Effector memory CD8-positive, alpha-beta T cell (primary cell): ENCODE measurements at regions not wholly inside any gene's neighbourhood (a gene's known extent, or its start where the extent isn't known, plus 50 kb on each side); places are given as distances from the start of the nearest gene placed in this dataset.

Experiments used
- ATAC-seq: fragments of 150-1000 bp; cut with Tn5 transposase; replicated peaks from 2 replicates; pipeline ENCODE4 v1.10.0; 2021; ENCODE audit warnings: mild to moderate bottlenecking, moderate library complexity
- DNase-seq, 3 experiments: peaks; one replicate each; pipeline ENCODE4 v3.0.0; 2021
- H3K27ac Mint-ChIP-seq, 2 donors: one replicate each; pipeline ENCODE4 v1.8.0; 2022; ENCODE audit warnings: mild to moderate bottlenecking in 2 of 2, mixed read lengths in 2 of 2, moderate library complexity in 2 of 2
- H3K27me3 Mint-ChIP-seq, 2 donors: one replicate each; pipeline ENCODE4 v1.8.0; 2022; ENCODE audit warnings: mixed read lengths in 2 of 2
- H3K36me3 Mint-ChIP-seq: one replicate; pipeline ENCODE4 v1.8.0; 2022; ENCODE audit warnings: mild to moderate bottlenecking, moderate library complexity, mixed read lengths; ENCODE audit not compliant: insufficient read depth
- H3K4me1 Mint-ChIP-seq, 2 donors: one replicate each; pipeline ENCODE4 v1.8.0; 2022; ENCODE audit warnings: low read depth in 2 of 2, mixed read lengths in 2 of 2
- H3K4me3 Mint-ChIP-seq, 2 donors: one replicate each; pipeline ENCODE4 v1.8.0; 2022; ENCODE audit warnings: mild to moderate bottlenecking in 2 of 2, mixed read lengths in 2 of 2, moderate library complexity in 2 of 2
- H3K9me3 Mint-ChIP-seq, 2 donors: one replicate each; pipeline ENCODE4 v1.8.0; 2022; ENCODE audit warnings: mixed read lengths in 2 of 2

DNA sequence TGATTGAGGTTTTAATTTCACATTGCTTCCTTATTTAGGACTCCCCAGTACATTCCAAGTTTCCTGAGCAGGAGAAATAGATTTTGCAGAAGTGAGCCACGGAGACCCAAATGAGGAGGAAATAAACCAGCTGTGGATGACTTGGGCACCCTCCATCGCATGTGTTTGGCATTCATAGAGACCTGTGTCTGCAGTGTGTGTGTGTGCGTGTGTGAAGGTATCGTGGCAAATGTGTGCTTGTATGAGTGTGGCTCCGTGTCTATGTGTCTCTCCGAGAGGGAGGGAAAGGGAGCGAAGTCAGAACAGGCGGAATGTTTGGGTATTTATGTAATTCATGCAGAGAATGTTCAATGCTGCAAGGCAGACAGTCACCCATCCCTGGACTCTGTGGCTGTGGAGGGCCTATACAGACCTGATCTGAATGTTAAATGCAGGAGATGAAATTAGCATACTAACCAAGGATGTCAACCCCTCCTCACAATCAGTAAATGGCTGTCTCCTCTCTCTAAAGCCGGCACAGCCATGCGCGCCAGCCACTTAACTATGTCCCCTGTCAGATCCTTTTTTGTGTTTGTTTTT lies 186.0 kb upstream of the ZFHX3 start:
- Mint-ChIP-seq H3K9me3 (peaks cover 15 to 30% of the 10 kb centered on the region in 2 donors), H3K4me3 (no peak overlapping the region), H3K36me3 (no peaks in the 10 kb centered on the region), H3K27me3 (no peaks in the 10 kb centered on the region), H3K27ac (no peak overlapping the region), H3K4me1 (no peaks in the 10 kb centered on the region)
- ATAC-seq (no peak), DNase-seq (no peak)

DNA sequence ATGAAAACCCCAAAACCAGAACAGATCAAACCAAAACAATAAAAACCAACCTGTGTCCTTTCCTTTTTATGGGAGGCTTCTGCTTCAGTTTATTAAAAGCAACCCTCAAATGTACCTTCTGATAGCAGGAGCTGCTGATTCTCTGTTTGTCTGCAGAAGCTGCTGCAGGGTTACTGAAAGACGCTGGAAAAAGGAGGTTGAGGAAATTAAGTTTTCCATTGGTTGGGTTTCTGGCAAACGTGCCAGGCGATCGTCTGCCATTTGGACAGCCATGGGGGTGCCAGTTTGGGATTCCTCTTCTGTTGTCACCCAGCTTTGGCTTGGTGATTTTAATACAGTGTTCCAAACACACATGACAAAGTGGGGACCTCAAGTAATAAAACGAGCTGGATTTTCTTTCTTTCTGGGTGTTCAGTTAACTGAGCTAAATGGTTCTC lies 185.4 kb upstream of the ZFHX3 start:
- Mint-ChIP-seq H3K9me3 (peaks cover 10 to 25% of the 10 kb centered on the region in 2 donors), H3K27ac (no peak overlapping the region), H3K27me3 (no peaks in the 10 kb centered on the region), H3K36me3 (no peaks in the 10 kb centered on the region), H3K4me1 (no peaks in the 10 kb centered on the region), H3K4me3 (no peak overlapping the region)
- no peak for DNase-seq
- no peak for ATAC-seq

DNA sequence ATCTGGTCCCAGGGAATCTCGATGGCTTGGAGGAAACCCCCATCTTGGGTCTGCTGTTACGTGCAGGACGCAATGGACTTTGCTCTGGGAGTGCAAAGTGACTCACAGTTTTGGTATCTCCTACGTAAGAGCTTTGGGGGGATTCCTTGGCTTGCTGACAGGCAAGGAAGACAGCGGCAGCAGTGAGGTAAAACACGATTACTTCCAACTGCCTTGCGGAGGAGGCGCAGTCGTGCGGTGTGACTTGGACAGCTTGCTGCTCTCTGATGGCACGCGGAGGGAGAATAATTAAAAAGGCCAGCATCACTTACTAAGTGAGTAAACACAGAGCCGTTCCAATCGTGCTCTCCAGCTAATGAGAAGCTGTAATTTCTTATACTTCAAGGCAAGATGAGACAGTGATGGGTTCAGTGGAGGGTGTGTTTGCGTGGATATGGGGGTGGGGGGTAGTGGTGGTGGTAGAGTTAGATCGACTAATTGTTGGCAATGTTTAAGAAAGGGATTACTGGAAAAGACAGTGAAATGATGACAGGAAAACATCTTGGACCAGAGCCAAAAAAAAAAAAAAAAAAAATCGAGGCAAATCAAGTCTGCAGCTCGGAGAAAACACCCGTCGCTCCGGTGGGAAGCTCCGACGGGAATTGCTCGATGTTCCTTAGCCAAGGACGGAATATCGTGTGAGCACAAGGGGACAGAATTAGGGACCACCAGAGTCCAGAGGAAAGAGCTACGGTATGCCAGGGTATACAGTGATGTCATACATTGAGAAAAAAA lies 184.8 kb upstream of the ZFHX3 start:
- no peaks in the 10 kb centered on the region for H3K36me3 Mint-ChIP-seq
- H3K9me3 Mint-ChIP-seq: peaks cover 4 to 19% of the 10 kb centered on the region in 2 donors
- no peaks in the 10 kb centered on the region for H3K27me3 Mint-ChIP-seq
- DNase-seq (no peak), ATAC-seq (no peak)
- H3K4me1 Mint-ChIP-seq: no peaks in the 10 kb centered on the region
- no peak overlapping the region for H3K4me3 Mint-ChIP-seq
- H3K27ac Mint-ChIP-seq: no peak overlapping the region

DNA sequence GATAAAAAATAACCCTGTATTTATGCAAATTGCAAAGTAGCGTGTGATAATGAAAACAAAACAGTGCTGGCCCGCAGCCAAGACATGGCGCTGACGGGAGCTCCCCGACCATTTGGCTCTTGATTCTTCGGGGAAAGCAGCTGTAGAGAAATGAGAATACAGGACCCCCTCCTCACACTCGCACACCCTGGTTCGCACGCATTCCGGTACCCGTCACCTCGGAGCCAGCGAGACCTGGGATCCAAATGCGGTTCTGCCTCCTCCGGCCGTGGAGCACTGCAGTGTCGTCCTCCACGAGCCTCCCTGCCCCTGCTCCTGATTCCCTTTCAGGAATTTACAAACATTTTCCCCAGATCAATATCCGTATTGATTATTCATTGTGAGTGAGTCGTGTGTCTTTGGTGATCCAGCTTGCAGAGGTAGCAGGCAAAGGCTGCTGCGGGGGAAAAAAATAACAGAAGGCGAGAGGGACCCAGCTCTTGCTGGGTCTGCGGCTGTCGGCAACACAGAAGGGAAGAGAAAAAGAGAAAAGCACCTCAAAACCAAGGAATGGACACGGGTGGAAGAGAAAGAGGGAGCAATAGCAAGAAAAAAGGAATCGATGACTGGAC lies 184.1 kb upstream of the ZFHX3 start:
- Mint-ChIP-seq H3K36me3 (no peaks in the 10 kb centered on the region), H3K9me3 (peaks cover 4 to 16% of the 10 kb centered on the region in 2 donors), H3K4me1 (no peaks in the 10 kb centered on the region), H3K27me3 (no peaks in the 10 kb centered on the region), H3K27ac (no peak overlapping the region), H3K4me3 (no peak overlapping the region)
- ATAC-seq (no peak), DNase-seq (no peak)

DNA sequence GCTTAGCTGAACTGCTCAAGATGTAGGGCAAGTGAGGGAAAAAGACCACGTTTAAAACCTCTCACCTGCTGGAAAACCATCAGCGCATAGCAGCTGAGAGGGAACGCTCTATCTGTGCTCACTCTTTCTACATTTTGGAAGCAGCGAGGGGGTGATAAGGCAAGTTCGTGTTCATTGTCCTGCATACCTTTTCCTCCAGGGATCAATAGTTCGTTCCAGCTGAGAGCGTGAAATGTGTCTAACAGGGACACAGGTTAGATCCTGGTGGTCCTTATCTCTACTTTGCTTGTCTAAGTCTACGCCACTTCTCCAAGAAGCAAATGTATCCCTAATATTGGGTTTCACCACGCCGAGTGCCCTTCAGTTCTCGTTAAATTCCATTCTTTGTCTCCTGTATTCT lies 183.5 kb upstream of the ZFHX3 start:
- ATAC-seq: no peak

DNA sequence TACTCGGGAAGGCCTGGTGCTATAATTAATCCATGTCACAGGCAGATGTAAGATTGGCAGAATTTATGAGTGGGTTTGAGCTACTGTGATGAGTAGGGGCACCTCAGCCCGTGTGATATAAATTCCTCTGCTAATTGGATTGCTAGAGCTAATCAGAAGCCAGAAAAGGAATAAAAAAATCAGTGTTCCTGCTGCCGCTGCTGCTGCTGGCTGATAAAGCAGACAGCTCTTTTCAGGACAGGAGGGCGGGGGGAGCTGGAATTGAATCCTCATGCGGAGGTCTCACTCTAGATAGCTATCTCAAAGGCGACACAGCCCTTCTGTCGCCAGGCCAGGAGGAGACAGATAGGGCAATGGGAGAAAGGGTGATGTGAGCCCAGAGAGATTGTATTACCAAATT lies 182.7 kb upstream of the ZFHX3 start:
- H3K4me3 Mint-ChIP-seq: no peak overlapping the region
- peaks cover 4 to 16% of the 10 kb centered on the region in 2 donors for H3K9me3 Mint-ChIP-seq
- H3K27ac Mint-ChIP-seq: no peak overlapping the region
- H3K36me3 Mint-ChIP-seq: no peaks in the 10 kb centered on the region
- no peak for DNase-seq
- H3K4me1 Mint-ChIP-seq: no peaks in the 10 kb centered on the region
- ATAC-seq: no peak
- H3K27me3 Mint-ChIP-seq: no peaks in the 10 kb centered on the region

More for the DNA sequence above, 183.5 kb upstream of the ZFHX3 start:
- Mint-ChIP-seq H3K9me3 (peaks cover 4 to 16% of the 10 kb centered on the region in 2 donors), H3K36me3 (no peaks in the 10 kb centered on the region), H3K27ac (no peak overlapping the region), H3K4me1 (no peaks in the 10 kb centered on the region), H3K4me3 (no peak overlapping the region), H3K27me3 (no peaks in the 10 kb centered on the region)
- DNase-seq: no peak

DNA sequence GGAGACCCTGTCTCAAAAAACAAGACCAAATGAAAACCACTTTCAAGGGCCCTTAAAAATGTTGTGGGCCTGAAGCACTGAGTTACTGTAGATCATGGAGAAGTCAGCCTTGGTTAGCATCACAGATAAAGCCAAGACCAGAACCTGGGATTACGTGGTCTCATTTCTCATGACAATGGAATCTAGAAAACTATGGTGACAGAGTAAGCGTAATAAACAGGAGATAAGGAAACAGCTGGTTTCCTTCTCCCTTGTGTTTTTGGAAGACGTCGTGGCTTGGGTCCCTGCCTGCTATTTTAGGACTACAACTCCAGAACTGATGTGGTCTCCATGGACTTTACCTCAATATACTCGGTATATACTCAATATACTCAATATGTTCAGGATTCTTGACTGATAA lies 180.7 kb upstream of the ZFHX3 start:
- ATAC-seq (no peak), DNase-seq (no peak)
- no peak overlapping the region for H3K27ac Mint-ChIP-seq
- H3K4me3 Mint-ChIP-seq: no peak overlapping the region
- no peaks in the 10 kb centered on the region for H3K27me3 Mint-ChIP-seq
- no peaks in the 10 kb centered on the region for H3K36me3 Mint-ChIP-seq
- peaks cover 4 to 16% of the 10 kb centered on the region in 2 donors for H3K9me3 Mint-ChIP-seq
- H3K4me1 Mint-ChIP-seq: no peaks in the 10 kb centered on the region

DNA sequence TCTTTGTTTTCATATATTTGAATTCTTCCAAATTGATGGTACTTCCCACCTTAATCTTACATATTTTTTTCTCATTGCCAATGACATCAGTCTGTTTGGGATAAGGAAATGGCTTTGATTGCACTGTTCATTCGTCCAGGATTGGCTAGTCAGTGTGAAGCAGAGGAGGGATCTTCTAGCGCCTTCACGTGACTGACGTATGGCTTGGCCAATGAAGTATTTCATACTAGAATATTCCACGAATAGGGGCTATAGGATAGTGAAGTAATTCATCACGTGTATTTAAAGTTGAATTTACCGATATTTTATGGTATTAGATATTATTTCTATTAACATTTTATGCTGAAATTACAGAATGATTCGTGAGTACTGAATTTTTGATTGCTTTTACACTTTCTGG lies 178.7 kb upstream of the ZFHX3 start:
- H3K27ac Mint-ChIP-seq: no peak overlapping the region

DNA sequence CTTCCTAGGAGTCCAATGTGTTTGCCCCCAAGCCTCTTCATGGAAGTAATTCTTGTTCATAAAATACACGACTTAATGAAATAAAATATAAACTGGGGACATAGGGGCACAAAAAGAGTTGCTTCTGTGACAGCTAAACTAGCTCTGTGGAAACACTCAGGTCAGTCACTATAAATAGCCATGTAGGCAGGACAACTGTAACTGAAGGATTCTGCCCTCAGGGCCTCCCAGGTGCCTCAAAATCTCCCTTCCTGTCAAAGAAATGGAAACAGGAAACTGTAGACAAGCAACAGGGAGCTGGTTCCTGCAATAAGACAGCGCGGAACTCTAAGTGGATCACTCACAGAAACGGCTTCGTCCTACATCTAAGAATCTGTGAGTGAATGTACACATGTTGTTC lies 178.1 kb upstream of the ZFHX3 start:
- peaks cover 0 to 5% of the 10 kb centered on the region in 2 donors for H3K9me3 Mint-ChIP-seq
- no peak for ATAC-seq
- H3K27ac Mint-ChIP-seq: no peak overlapping the region

More for the DNA sequence above, 178.7 kb upstream of the ZFHX3 start:
- DNase-seq (no peak), ATAC-seq (no peak)
- Mint-ChIP-seq H3K9me3 (peaks cover 0 to 9% of the 10 kb centered on the region in 2 donors), H3K36me3 (no peaks in the 10 kb centered on the region), H3K4me3 (no peak overlapping the region), H3K27me3 (no peaks in the 10 kb centered on the region), H3K4me1 (no peaks in the 10 kb centered on the region)

DNA sequence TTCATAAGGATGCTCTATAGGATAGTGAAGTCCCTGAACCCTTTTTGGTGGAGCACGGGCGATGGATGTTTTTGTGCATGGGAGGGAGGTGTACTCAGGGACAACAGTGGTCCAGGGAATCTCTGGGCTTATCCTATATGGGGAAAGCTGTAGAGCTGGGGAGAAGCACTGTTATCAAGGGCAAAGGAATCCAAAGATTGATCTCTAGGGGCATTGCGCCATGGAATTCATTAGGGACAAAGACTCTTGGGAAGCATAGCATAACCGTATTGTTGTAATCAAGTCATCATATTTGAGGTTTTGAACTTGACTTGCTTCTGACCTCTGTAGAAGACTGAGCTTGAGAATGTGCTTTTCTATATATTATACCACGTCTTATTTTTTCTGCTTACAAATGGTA lies 172.9 kb upstream of the ZFHX3 start:
- DNase-seq (no peak), ATAC-seq (no peak)
- H3K27me3 Mint-ChIP-seq: no peaks in the 10 kb centered on the region
- H3K36me3 Mint-ChIP-seq: no peaks in the 10 kb centered on the region
- no peaks in the 10 kb centered on the region for H3K4me1 Mint-ChIP-seq
- H3K4me3 Mint-ChIP-seq: no peak overlapping the region
- H3K9me3 Mint-ChIP-seq: no peaks in the 10 kb centered on the region
- no peak overlapping the region for H3K27ac Mint-ChIP-seq

More for the DNA sequence above, 178.1 kb upstream of the ZFHX3 start:
- H3K4me1 Mint-ChIP-seq: no peaks in the 10 kb centered on the region
- no peak for DNase-seq
- H3K4me3 Mint-ChIP-seq: no peak overlapping the region
- no peaks in the 10 kb centered on the region for H3K27me3 Mint-ChIP-seq
- no peaks in the 10 kb centered on the region for H3K36me3 Mint-ChIP-seq

DNA sequence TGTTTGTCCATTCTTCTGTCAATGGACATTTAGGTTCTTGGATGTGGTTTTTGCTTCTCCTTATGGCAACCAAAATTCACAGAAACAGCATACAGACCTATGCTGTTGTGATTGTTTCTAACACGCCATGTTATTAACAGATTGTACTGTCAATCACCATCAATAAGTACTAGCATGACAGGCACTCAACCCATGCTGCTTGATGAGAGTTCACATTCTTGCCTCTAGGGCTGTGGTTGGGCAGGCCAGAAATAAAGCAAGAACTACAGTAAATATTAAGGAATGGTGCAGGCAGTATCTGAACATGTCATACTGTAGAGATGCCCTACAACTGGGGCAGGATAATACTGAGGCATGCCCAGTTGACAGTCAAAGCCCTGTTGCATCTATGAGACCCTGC lies 171.2 kb upstream of the ZFHX3 start:
- ATAC-seq: no peak
- no peaks in the 10 kb centered on the region for H3K27me3 Mint-ChIP-seq
- no peaks in the 10 kb centered on the region for H3K4me1 Mint-ChIP-seq
- H3K9me3 Mint-ChIP-seq: peaks cover 0 to 2% of the 10 kb centered on the region in 2 donors
- no peak for DNase-seq
- no peak overlapping the region for H3K27ac Mint-ChIP-seq
- H3K4me3 Mint-ChIP-seq: no peak overlapping the region
- H3K36me3 Mint-ChIP-seq: no peaks in the 10 kb centered on the region

DNA sequence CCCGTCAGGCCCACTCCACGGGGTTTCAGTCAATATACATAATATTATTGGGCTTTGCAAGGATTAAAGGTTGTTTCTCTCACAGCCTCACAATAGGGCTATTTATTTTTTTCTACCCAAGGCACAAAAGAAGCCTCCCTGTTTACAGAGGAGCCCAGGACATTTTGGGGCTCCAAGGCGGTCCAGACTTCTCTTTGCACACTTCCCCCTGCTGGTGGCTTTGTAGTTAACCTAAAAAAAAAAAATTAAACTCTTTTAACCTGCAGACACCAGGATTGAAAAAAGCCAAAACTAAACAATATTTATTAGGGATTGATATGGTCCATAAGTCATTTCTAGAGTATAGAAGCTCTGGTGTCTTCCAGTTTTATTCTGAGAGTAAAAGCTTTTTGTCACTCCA lies 169.7 kb upstream of the ZFHX3 start:
- ATAC-seq: no peak
- DNase-seq: no peak
- H3K27ac Mint-ChIP-seq: no peak overlapping the region
- H3K4me3 Mint-ChIP-seq: no peak overlapping the region
- no peaks in the 10 kb centered on the region for H3K27me3 Mint-ChIP-seq
- H3K36me3 Mint-ChIP-seq: no peaks in the 10 kb centered on the region
- no peaks in the 10 kb centered on the region for H3K4me1 Mint-ChIP-seq
- H3K9me3 Mint-ChIP-seq: peaks cover 0 to 2% of the 10 kb centered on the region in 2 donors

DNA sequence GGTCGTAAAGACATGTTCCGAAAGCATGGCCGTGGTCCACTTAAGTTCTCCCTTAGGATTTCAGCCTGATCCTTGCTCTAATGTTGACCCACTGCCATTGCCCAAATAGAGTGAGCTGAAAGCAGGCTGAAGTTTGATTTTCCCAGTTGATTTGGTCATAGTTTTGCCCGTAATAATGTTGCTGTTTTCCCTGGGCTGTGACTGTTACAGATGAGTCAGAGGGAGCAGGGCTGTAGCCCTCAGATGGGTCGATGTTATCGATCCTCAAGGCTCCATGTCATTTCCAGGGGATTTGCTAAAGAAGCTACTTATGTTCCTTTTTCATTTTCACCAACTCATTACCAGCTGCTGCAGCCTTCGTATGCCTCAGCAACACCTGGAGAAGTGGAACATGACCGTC lies 169.0 kb upstream of the ZFHX3 start:
- Mint-ChIP-seq H3K27ac (no peak overlapping the region), H3K4me1 (no peaks in the 10 kb centered on the region), H3K36me3 (no peaks in the 10 kb centered on the region), H3K27me3 (no peaks in the 10 kb centered on the region), H3K4me3 (no peak overlapping the region), H3K9me3 (peaks cover 0 to 2% of the 10 kb centered on the region in 2 donors)
- DNase-seq: no peak
- no peak for ATAC-seq
